GM21717 (cell line): ENCODE measurements at regions not wholly inside any gene's neighbourhood (a gene's known extent, or its start where the extent isn't known, plus 50 kb on each side); places are given as distances from the start of the nearest gene placed in this dataset.

Experiments
- ATAC-seq: cut with Tn5 transposase; IDR thresholded peaks from one replicate; pipeline ENCODE4 v1.9.1; 2021; ENCODE audit warnings: mild to moderate bottlenecking, moderate library complexity; ENCODE audit not compliant: unreplicated experiment

- no peak for ATAC-seq
Observed at GRCh38 chr16:63612462-63613227, 1509.2 kb downstream of the CDH11 start.

GRCh38 chr16:63606778-63607177, 1515.1 kb downstream of the CDH11 start:
- ATAC-seq, result no peak

- no peak for ATAC-seq
Observed at GRCh38 chr16:63602206-63602927, 1519.5 kb downstream of the CDH11 start.

- no peak for ATAC-seq
Observed at GRCh38 chr16:63596716-63597115, 1525.1 kb downstream of the CDH11 start.

- no peak for ATAC-seq
Observed at GRCh38 chr16:63592852-63593251, 1529.0 kb downstream of the CDH11 start.

GRCh38 chr16:63581570-63581969, 1540.3 kb downstream of the CDH11 start:
- no peak for ATAC-seq

- ATAC-seq, result no peak
Observed at GRCh38 chr16:63578791-63579190, 1542.6 kb upstream of the CDH8 start.

- no peak for ATAC-seq
Observed at GRCh38 chr16:63577891-63578290, 1541.7 kb upstream of the CDH8 start.

- no peak for ATAC-seq
Observed at GRCh38 chr16:63575041-63575440, 1538.8 kb upstream of the CDH8 start.

- no peak for ATAC-seq
Observed at GRCh38 chr16:63568164-63568563, 1531.9 kb upstream of the CDH8 start.

- no peak for ATAC-seq
Observed at GRCh38 chr16:63563819-63564505, 1527.7 kb upstream of the CDH8 start.

GRCh38 chr16:63553980-63554379, 1517.7 kb upstream of the CDH8 start:
- ATAC-seq, result no peak

GRCh38 chr16:63539276-63539675, 1503.0 kb upstream of the CDH8 start:
- ATAC-seq, result no peak

- ATAC-seq, result no peak
Observed at GRCh38 chr16:63530974-63531373, 1494.7 kb upstream of the CDH8 start.

GRCh38 chr16:63530208-63530607, 1494.0 kb upstream of the CDH8 start:
- no peak for ATAC-seq

- ATAC-seq, result no peak
Observed at GRCh38 chr16:63527404-63527803, 1491.2 kb upstream of the CDH8 start.

- no peak for ATAC-seq
Observed at GRCh38 chr16:63516394-63516793, 1480.2 kb upstream of the CDH8 start.

- ATAC-seq, result no peak
Observed at GRCh38 chr16:63512910-63513309, 1476.7 kb upstream of the CDH8 start.

GRCh38 chr16:63497408-63497807, 1461.2 kb upstream of the CDH8 start:
- no peak for ATAC-seq

GRCh38 chr16:63496282-63496681, 1460.0 kb upstream of the CDH8 start:
- no peak for ATAC-seq

- ATAC-seq, result no peak
Observed at GRCh38 chr16:63488955-63489354, 1452.7 kb upstream of the CDH8 start.

- ATAC-seq, result no peak
Observed at GRCh38 chr16:63481060-63481459, 1444.8 kb upstream of the CDH8 start.
